GM13976 (cell line): ENCODE measurements at regions not wholly inside any gene's neighbourhood (a gene's known extent, or its start where the extent isn't known, plus 50 kb on each side); places are given as distances from the start of the nearest gene placed in this dataset.

ENCODE experiments used
- DNase-seq: peaks from one replicate; pipeline ENCODE4 v3.0.0; 2012; ENCODE audit warnings: low spot score
- CTCF ChIP-seq: IDR thresholded peaks from 2 replicates; pipeline ENCODE4 v1.5.1; 2012; ENCODE audit warnings: borderline replicate concordance, mild to moderate bottlenecking; ENCODE audit not compliant: insufficient read depth; ENCODE audit errors: extremely low read depth, missing control alignments, control extremely low read depth
- in situ Hi-C: fragments of 300-500 bp; cut with MboI; formaldehyde crosslinking; loops from one replicate; pipeline ENCODE4 v1.12.0; 2022; ENCODE audit warnings: low sequenced_read_pairs, mixed read lengths, inconsistent platforms; ENCODE audit not compliant: unreplicated experiment

- no peak for TF ChIP-seq CTCF
- DNase-seq, result no peak
- in situ Hi-C loops, result no loop called here
Observed at GRCh38 chr11:60647087-60647486, 52.3 kb upstream of the MS4A8 start.
